HepG2 (cell line): ENCODE measurements at regions not wholly inside any gene's neighbourhood (a gene's known extent, or its start where the extent isn't known, plus 50 kb on each side); places are given as distances from the start of the nearest gene placed in this dataset.

ENCODE experiments used
- ARHGAP35 ChIP-seq: sonication (generic); formaldehyde crosslinking; IDR thresholded peaks from 2 replicates; pipeline ENCODE4 v1.9.0; 2022; ENCODE audit warnings: mild to moderate bottlenecking, inconsistent platforms, moderate library complexity, missing genetic modification reagents, borderline replicate concordance
- EZH2 ChIP-seq: conservative IDR thresholded peaks from 2 replicates; pipeline ENCODE4 v1.6.1; 2012; ENCODE audit warnings: mild to moderate bottlenecking, low read depth, low read length, moderate library complexity
- FOXM1 ChIP-seq: sonication (generic); formaldehyde crosslinking; IDR thresholded peaks from 2 replicates; pipeline ENCODE4 v1.5.0; 2020; ENCODE audit warnings: missing genetic modification reagents
- GTF2F1 ChIP-seq: fragments of 150-350 bp; IDR thresholded peaks from 2 replicates; pipeline ENCODE4 v1.6.1; 2014; ENCODE audit warnings: low read length
- HNRNPL ChIP-seq: fragments of 200-400 bp; formaldehyde crosslinking; IDR thresholded peaks from 2 replicates; pipeline ENCODE4 v1.6.1; 2017; ENCODE audit warnings: mild to moderate bottlenecking, low read depth, low read length
- MXI1 ChIP-seq: IDR thresholded peaks from 3 replicates; pipeline ENCODE4 v1.6.1; 2012; ENCODE audit warnings: low read depth, low read length, inconsistent platforms, borderline replicate concordance
- MZF1 ChIP-seq: sonication (generic); formaldehyde crosslinking; IDR thresholded peaks from 2 replicates; pipeline ENCODE4 v1.8.1; 2023; ENCODE audit warnings: mild to moderate bottlenecking, missing genetic modification reagents, borderline replicate concordance
- XBP1 ChIP-seq: sonication (generic); formaldehyde crosslinking; IDR thresholded peaks from 2 replicates; pipeline ENCODE4 v1.5.0; 2020; ENCODE audit warnings: missing genetic modification reagents
- ZNF44 ChIP-seq: sonication (generic); formaldehyde crosslinking; IDR thresholded peaks from 2 replicates; pipeline ENCODE4 v1.5.1; 2020; ENCODE audit warnings: mild to moderate bottlenecking, missing genetic modification reagents

DNA sequence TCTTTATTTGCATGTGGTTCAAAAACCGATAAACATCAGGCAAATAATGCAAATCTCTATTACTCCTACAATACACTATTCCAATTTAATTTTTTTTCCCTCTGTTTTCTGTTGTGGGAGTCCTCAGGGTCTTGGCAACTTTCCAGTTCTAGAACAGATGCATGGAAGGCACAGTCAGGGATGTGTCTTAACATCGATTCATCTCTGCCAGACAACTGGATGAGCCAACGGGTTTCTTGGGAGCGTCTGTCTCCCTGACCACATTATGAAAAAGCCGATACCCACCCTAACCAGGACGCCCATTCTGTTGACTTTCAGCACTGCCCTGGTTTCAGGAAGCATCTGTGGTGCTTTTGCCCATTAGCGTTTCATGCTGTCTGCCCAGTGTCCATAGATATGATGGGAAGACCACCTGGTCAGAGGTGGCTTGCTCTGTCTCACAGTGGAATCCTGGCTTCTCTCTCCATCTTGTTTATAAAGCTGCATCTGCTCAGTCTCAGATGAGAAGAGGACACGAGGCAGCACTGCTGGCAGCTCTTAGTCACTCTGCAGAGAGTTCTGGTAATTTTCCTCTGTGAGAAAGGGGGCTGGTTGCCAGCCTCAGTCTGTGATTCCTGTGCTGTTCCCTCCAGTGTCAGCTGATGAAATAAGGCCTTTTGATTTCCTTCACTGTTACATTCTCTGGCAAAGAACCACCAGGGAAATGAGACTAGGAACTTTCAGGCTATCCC lies 57.9 kb upstream of the KCNE4 start:
- TF ChIP-seq XBP1 (CRISPR knock-in tag) (no peak), FOXM1 (CRISPR knock-in tag) (no peak), GTF2F1 (no peak), EZH2 (no peak), HNRNPL (no peak), MXI1 (no peak), ARHGAP35 (CRISPR knock-in tag) (no peak), ZNF44 (no peak), MZF1 (CRISPR knock-in tag) (no peak)
